Astrocyte (in vitro differentiated cells and primary cell): ENCODE measurements at regions not wholly inside any gene's neighbourhood (a gene's known extent, or its start where the extent isn't known, plus 50 kb on each side); places are given as distances from the start of the nearest gene placed in this dataset.

Experiments used
- EZH2 ChIP-seq: IDR thresholded peaks from 2 replicates; pipeline ENCODE4 v1.6.1; 2012; ENCODE audit warnings: mild to moderate bottlenecking, low read length, inconsistent platforms; ENCODE audit not compliant: insufficient read depth
- TF ChIP-seq, protein P1 (sequence below): IDR thresholded peaks from 2 replicates; pipeline ENCODE4 v1.5.1; 2011; ENCODE audit warnings: low read depth, mild to moderate bottlenecking, inconsistent platforms, low read length, moderate library complexity; ENCODE audit not compliant: insufficient read depth

DNA sequence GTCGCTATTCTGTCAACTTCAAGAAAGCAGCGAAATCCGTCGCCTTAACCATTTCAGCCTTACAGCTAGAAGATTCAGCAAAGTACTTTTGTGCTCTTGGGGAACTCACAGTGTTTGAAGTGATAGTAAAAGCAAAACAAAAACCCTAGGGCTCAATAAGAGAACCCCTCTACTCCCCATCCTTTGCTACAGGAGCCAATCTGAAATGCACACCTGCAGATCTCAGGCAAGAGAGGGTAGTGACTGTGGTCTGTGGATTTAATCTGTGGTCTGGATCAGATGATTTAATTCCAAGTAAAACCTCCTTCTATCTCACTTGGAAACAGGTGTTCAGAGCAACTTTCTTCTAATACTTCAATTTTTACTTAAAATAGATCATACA is 422.9 kb upstream of the OR4E1 start:
- TF ChIP-seq, protein P1, sequence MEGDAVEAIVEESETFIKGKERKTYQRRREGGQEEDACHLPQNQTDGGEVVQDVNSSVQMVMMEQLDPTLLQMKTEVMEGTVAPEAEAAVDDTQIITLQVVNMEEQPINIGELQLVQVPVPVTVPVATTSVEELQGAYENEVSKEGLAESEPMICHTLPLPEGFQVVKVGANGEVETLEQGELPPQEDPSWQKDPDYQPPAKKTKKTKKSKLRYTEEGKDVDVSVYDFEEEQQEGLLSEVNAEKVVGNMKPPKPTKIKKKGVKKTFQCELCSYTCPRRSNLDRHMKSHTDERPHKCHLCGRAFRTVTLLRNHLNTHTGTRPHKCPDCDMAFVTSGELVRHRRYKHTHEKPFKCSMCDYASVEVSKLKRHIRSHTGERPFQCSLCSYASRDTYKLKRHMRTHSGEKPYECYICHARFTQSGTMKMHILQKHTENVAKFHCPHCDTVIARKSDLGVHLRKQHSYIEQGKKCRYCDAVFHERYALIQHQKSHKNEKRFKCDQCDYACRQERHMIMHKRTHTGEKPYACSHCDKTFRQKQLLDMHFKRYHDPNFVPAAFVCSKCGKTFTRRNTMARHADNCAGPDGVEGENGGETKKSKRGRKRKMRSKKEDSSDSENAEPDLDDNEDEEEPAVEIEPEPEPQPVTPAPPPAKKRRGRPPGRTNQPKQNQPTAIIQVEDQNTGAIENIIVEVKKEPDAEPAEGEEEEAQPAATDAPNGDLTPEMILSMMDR = no peak
- TF ChIP-seq EZH2 = no peak
